ENCODE measurements at regions not wholly inside any gene's neighbourhood (a gene's known extent, or its start where the extent isn't known, plus 50 kb on each side); places are given as distances from the start of the nearest gene placed in this dataset.

DNA sequence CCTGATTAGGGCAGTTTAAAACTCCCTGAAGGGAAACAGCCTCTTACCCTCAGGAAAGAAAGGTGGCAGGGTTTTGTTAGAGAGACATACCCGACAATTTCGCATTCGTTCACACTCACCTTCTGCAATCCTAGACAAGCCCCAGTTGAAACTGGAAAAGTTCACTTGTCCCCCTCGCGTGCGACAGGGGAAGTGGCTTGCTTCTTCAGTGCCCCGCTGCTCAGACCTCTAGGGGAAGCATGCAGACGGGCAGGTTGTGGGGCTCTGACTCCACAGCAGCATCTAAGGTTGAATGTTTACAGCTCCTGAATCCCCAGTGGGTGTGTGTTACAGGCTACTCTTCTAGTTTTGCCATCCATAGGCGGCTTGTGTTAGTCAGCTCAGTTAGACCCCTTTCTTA lies 575.7 kb upstream of the ACO1 start:
- H3K23ac ChIP-seq (ENCODE audit: low read length in 2 of 2), result no peak overlapping the region
- 91% methylated on average over 9 of the region's 9 CpGs for WGBS
- no peak overlapping the region for H3K4me3 ChIP-seq (ENCODE audit: insufficient read depth in 1 of 2, low read depth in 1 of 2, low read length in 2 of 2)
- no peak overlapping the region for H3K4me2 ChIP-seq (ENCODE audit: low read length, poor library complexity, severe bottlenecking)
- no peak overlapping the region for H4K91ac ChIP-seq (ENCODE audit: low read length)
- H2AFZ ChIP-seq (ENCODE audit: low read depth, low read length), result no peak overlapping the region
- H3K4ac ChIP-seq (ENCODE audit: low read depth in 1 of 2, low read length in 2 of 2), result no peak overlapping the region
- H3K27me3 ChIP-seq (ENCODE audit: control insufficient read depth in 1 of 2, insufficient read depth in 1 of 2, low read length in 2 of 2), result no peaks in the 10 kb centered on the region
- H2BK15ac ChIP-seq (ENCODE audit: low read depth, poor library complexity, severe bottlenecking), result no peak overlapping the region
- peaks cover 1% of the 10 kb centered on the region for H3K4me1 ChIP-seq (ENCODE audit: control insufficient read depth, insufficient read depth, low read depth, low read length)
- no peak for DNase-seq
- H2BK12ac ChIP-seq (ENCODE audit: low read length in 2 of 2), result no peak overlapping the region
- H2BK120ac ChIP-seq (ENCODE audit: low read depth, low read length), result no peak overlapping the region
- no peaks in the 10 kb centered on the region for H3K79me1 ChIP-seq (replicated peaks; ENCODE audit: low read length, poor library complexity, severe bottlenecking)
- no peak overlapping the region for H2BK5ac ChIP-seq (ENCODE audit: low read depth, low read length, poor library complexity, severe bottlenecking)
- no peaks in the 10 kb centered on the region for H3K36me3 ChIP-seq (ENCODE audit: control insufficient read depth in 1 of 2, insufficient read depth in 2 of 2, low read depth in 1 of 2, low read length in 2 of 2)
- peaks cover 2% of the 10 kb centered on the region for H3K9me3 ChIP-seq (ENCODE audit: control insufficient read depth, low read length)
- H3K9ac ChIP-seq (ENCODE audit: low read length), result no peak overlapping the region
- no peak overlapping the region for H2AK5ac ChIP-seq (ENCODE audit: low read length, severe bottlenecking)
- no peak overlapping the region for H3K27ac ChIP-seq (ENCODE audit: low read length, poor library complexity, severe bottlenecking)
- H3K14ac ChIP-seq (ENCODE audit: low read length in 2 of 2), result no peak overlapping the region
- no peak overlapping the region for H3K18ac ChIP-seq (ENCODE audit: low read depth in 1 of 2, low read length in 2 of 2)
- H4K8ac ChIP-seq (ENCODE audit: low read length), result no peak overlapping the region

DNA sequence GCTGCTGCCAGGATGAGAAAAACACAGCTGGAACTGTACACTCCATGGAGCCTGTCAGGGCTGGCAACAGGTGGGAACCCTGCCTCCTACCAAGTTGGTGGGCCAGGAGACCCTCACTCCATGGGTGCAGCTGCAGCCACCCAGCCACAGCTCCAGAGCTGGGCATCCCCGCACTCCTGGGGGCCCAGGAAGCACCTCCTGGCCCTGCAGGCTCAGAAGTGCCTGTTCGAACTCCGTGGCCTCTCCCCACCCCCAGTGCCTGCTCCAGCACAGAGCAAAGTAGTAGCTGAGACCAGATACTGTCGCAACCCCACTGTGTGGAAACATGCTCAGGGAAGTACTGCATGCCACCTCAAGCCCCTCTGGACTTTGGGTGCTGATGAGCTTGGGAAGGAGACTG lies 564.0 kb upstream of the ACO1 start:
- Histone ChIP-seq H4K8ac (ENCODE audit: low read length) (no peak overlapping the region), H3K4ac (ENCODE audit: low read depth in 1 of 2, low read length in 2 of 2) (no peak overlapping the region), H3K27me3 (ENCODE audit: control insufficient read depth in 1 of 2, insufficient read depth in 1 of 2, low read length in 2 of 2) (no peaks in the 10 kb centered on the region), H3K4me3 (ENCODE audit: insufficient read depth in 1 of 2, low read depth in 1 of 2, low read length in 2 of 2) (no peak overlapping the region), H2BK15ac (ENCODE audit: low read depth, poor library complexity, severe bottlenecking) (no peak overlapping the region), H3K4me2 (ENCODE audit: low read length, poor library complexity, severe bottlenecking) (no peak overlapping the region), H3K14ac (ENCODE audit: low read length in 2 of 2) (no peak overlapping the region), H3K79me1 (replicated peaks; ENCODE audit: low read length, poor library complexity, severe bottlenecking) (no peaks in the 10 kb centered on the region), H3K9ac (ENCODE audit: low read length) (no peak overlapping the region), H4K91ac (ENCODE audit: low read length) (no peak overlapping the region), H3K23ac (ENCODE audit: low read length in 2 of 2) (no peak overlapping the region), H3K18ac (ENCODE audit: low read depth in 1 of 2, low read length in 2 of 2) (no peak overlapping the region), H3K27ac (ENCODE audit: low read length, poor library complexity, severe bottlenecking) (no peak overlapping the region), H2BK120ac (ENCODE audit: low read depth, low read length) (no peak overlapping the region), H3K36me3 (ENCODE audit: control insufficient read depth in 1 of 2, insufficient read depth in 2 of 2, low read depth in 1 of 2, low read length in 2 of 2) (no peaks in the 10 kb centered on the region), H2BK12ac (ENCODE audit: low read length in 2 of 2) (no peak overlapping the region), H3K9me3 (ENCODE audit: control insufficient read depth, low read length) (no peaks in the 10 kb centered on the region), H3K4me1 (ENCODE audit: control insufficient read depth, insufficient read depth, low read depth, low read length) (peaks cover 2% of the 10 kb centered on the region), H2AFZ (ENCODE audit: low read depth, low read length) (no peak overlapping the region), H2BK5ac (ENCODE audit: low read depth, low read length, poor library complexity, severe bottlenecking) (no peak overlapping the region), H2AK5ac (ENCODE audit: low read length, severe bottlenecking) (no peak overlapping the region)
- whole genome bisulfite sequencing, result 71% methylated on average over 4 of the region's 4 CpGs
- DNase-seq, result no peak

DNA sequence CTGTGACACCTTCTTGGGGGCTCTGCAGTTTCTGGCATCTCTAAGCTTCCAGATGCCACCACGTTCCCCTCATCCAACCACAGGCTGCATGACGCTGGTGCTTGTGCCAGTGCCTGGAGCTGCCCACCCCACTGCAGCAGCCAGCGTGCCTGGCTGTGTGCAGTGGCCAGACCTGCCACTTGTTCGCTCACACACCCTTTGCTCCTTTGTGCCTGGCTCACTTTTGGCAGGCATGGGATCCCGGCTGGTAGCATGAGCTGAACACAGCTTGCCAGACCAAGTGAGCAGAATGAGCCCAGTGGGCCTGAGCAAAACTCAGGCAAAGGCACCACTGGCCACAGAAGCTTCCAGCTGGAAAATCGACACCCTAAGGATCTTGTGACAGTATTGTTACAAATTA lies 562.9 kb upstream of the ACO1 start:
- Histone ChIP-seq H2BK15ac (ENCODE audit: low read depth, poor library complexity, severe bottlenecking) (no peak overlapping the region), H3K4me1 (ENCODE audit: control insufficient read depth, insufficient read depth, low read depth, low read length) (peaks cover 2% of the 10 kb centered on the region), H3K9me3 (ENCODE audit: control insufficient read depth, low read length) (no peaks in the 10 kb centered on the region), H3K9ac (ENCODE audit: low read length) (no peak overlapping the region), H2AK5ac (ENCODE audit: low read length, severe bottlenecking) (no peak overlapping the region), H3K18ac (ENCODE audit: low read depth in 1 of 2, low read length in 2 of 2) (no peak overlapping the region), H2BK120ac (ENCODE audit: low read depth, low read length) (no peak overlapping the region), H4K8ac (ENCODE audit: low read length) (no peak overlapping the region), H3K23ac (ENCODE audit: low read length in 2 of 2) (no peak overlapping the region), H3K27ac (ENCODE audit: low read length, poor library complexity, severe bottlenecking) (no peak overlapping the region), H3K14ac (ENCODE audit: low read length in 2 of 2) (no peak overlapping the region), H4K91ac (ENCODE audit: low read length) (no peak overlapping the region), H3K79me1 (replicated peaks; ENCODE audit: low read length, poor library complexity, severe bottlenecking) (no peaks in the 10 kb centered on the region), H3K4me2 (ENCODE audit: low read length, poor library complexity, severe bottlenecking) (no peak overlapping the region), H3K36me3 (ENCODE audit: control insufficient read depth in 1 of 2, insufficient read depth in 2 of 2, low read depth in 1 of 2, low read length in 2 of 2) (no peaks in the 10 kb centered on the region), H3K27me3 (ENCODE audit: control insufficient read depth in 1 of 2, insufficient read depth in 1 of 2, low read length in 2 of 2) (no peaks in the 10 kb centered on the region), H2BK5ac (ENCODE audit: low read depth, low read length, poor library complexity, severe bottlenecking) (no peak overlapping the region), H3K4ac (ENCODE audit: low read depth in 1 of 2, low read length in 2 of 2) (no peak overlapping the region), H2BK12ac (ENCODE audit: low read length in 2 of 2) (no peak overlapping the region), H3K4me3 (ENCODE audit: insufficient read depth in 1 of 2, low read depth in 1 of 2, low read length in 2 of 2) (no peak overlapping the region), H2AFZ (ENCODE audit: low read depth, low read length) (no peak overlapping the region)
- 58% methylated on average over 5 of the region's 6 CpGs for WGBS
- DNase-seq, result no peak

DNA sequence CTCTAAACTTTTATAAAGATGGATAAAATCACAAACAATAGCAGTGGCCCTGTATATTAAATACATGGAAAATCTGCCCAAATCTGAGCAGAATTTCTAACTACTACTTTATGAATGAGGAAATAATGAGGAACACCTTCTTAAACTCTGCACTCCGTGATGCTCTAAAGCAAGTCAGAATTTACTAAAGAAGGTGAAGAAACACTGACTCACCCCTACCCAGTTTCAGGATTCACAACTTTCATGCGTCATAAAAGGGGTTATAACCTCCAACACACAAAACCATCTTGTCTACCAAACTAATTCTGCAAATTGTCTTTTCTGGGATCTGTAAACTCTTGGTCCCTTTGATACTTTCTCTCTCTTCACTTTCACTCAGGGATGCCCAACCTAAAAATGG lies 561.1 kb upstream of the ACO1 start:
- no peak overlapping the region for H3K14ac ChIP-seq (ENCODE audit: low read length in 2 of 2)
- no peaks in the 10 kb centered on the region for H3K36me3 ChIP-seq (ENCODE audit: control insufficient read depth in 1 of 2, insufficient read depth in 2 of 2, low read depth in 1 of 2, low read length in 2 of 2)
- H4K8ac ChIP-seq (ENCODE audit: low read length), result no peak overlapping the region
- no peak overlapping the region for H3K23ac ChIP-seq (ENCODE audit: low read length in 2 of 2)
- H3K4me2 ChIP-seq (ENCODE audit: low read length, poor library complexity, severe bottlenecking), result no peak overlapping the region
- H4K91ac ChIP-seq (ENCODE audit: low read length), result no peak overlapping the region
- no peak overlapping the region for H3K9ac ChIP-seq (ENCODE audit: low read length)
- no peak for DNase-seq
- no peak overlapping the region for H2BK12ac ChIP-seq (ENCODE audit: low read length in 2 of 2)
- no peaks in the 10 kb centered on the region for H3K9me3 ChIP-seq (ENCODE audit: control insufficient read depth, low read length)
- no peaks in the 10 kb centered on the region for H3K27me3 ChIP-seq (ENCODE audit: control insufficient read depth in 1 of 2, insufficient read depth in 1 of 2, low read length in 2 of 2)
- no peak overlapping the region for H2BK5ac ChIP-seq (ENCODE audit: low read depth, low read length, poor library complexity, severe bottlenecking)
- peaks cover 2% of the 10 kb centered on the region for H3K4me1 ChIP-seq (ENCODE audit: control insufficient read depth, insufficient read depth, low read depth, low read length)
- 72% methylated on average over 2 of the region's 2 CpGs for WGBS
- H2AFZ ChIP-seq (ENCODE audit: low read depth, low read length), result no peak overlapping the region
- no peak overlapping the region for H3K27ac ChIP-seq (ENCODE audit: low read length, poor library complexity, severe bottlenecking)
- H3K79me1 ChIP-seq (replicated peaks; ENCODE audit: low read length, poor library complexity, severe bottlenecking), result no peaks in the 10 kb centered on the region
- H3K4me3 ChIP-seq (ENCODE audit: insufficient read depth in 1 of 2, low read depth in 1 of 2, low read length in 2 of 2), result no peak overlapping the region
- H3K4ac ChIP-seq (ENCODE audit: low read depth in 1 of 2, low read length in 2 of 2), result no peak overlapping the region
- no peak overlapping the region for H2AK5ac ChIP-seq (ENCODE audit: low read length, severe bottlenecking)
- H3K18ac ChIP-seq (ENCODE audit: low read depth in 1 of 2, low read length in 2 of 2), result no peak overlapping the region
- H2BK120ac ChIP-seq (ENCODE audit: low read depth, low read length), result no peak overlapping the region
- no peak overlapping the region for H2BK15ac ChIP-seq (ENCODE audit: low read depth, poor library complexity, severe bottlenecking)
